NCI-H2227 (cell line): ENCODE measurements at regions not wholly inside any gene's neighbourhood (a gene's known extent, or its start where the extent isn't known, plus 50 kb on each side); places are given as distances from the start of the nearest gene placed in this dataset.
"Not testable (repeated sequence)": the region's sequence is repeated elsewhere in the genome, so short reads cannot be mapped to it uniquely, and the experiment has no call there.

ENCODE experiments used
- DNase-seq: peaks from one replicate; lab custom pipeline; 2025; ENCODE audit not compliant: unreplicated experiment; lab: John Stamatoyannopoulos, UW

- DNase-seq: no peak
Measured at GRCh38 chr3:5035113-5035512, 55.9 kb downstream of the BHLHE40 start.

GRCh38 chr3:5035692-5036391, 56.6 kb downstream of the BHLHE40 start:
- no peak for DNase-seq

GRCh38 chr3:5036392-5036766, 57.1 kb downstream of the BHLHE40 start:
- no peak for DNase-seq

GRCh38 chr3:5036858-5037257, 57.6 kb downstream of the BHLHE40 start:
- DNase-seq: no peak

- DNase-seq: no peak
Measured at GRCh38 chr3:5039585-5039984, 60.3 kb downstream of the BHLHE40 start.

GRCh38 chr3:5041315-5041714, 62.1 kb downstream of the BHLHE40 start:
- DNase-seq: no peak

GRCh38 chr3:5045961-5046360, 66.7 kb downstream of the BHLHE40 start:
- DNase-seq: no peak

- DNase-seq: no peak
Measured at GRCh38 chr3:5047764-5048419, 68.7 kb downstream of the BHLHE40 start.

- no peak for DNase-seq
Measured at GRCh38 chr3:5051772-5052171, 70.3 kb upstream of the ARL8B start.

GRCh38 chr3:5052247-5052646, 69.8 kb upstream of the ARL8B start:
- no peak for DNase-seq

GRCh38 chr3:5053021-5053831, 68.9 kb upstream of the ARL8B start:
- DNase-seq: no peak

GRCh38 chr3:5054098-5054497, 68.0 kb upstream of the ARL8B start:
- no peak for DNase-seq

GRCh38 chr3:5054579-5054978, 67.5 kb upstream of the ARL8B start:
- not testable (repeated sequence) for DNase-seq

- DNase-seq: no peak
Measured at GRCh38 chr3:5055357-5056110, 66.6 kb upstream of the ARL8B start.

GRCh38 chr3:5056111-5056391, 66.0 kb upstream of the ARL8B start:
- DNase-seq: no peak

- DNase-seq: no peak
Measured at GRCh38 chr3:5057272-5057671, 64.8 kb upstream of the ARL8B start.

GRCh38 chr3:5057857-5058324, 64.2 kb upstream of the ARL8B start:
- peak; percentile 49 for DNase-seq

GRCh38 chr3:5058471-5058951, 63.6 kb upstream of the ARL8B start:
- no peak for DNase-seq

- DNase-seq: no peak
Measured at GRCh38 chr3:5059782-5060181, 62.3 kb upstream of the ARL8B start.

- no peak for DNase-seq
Measured at GRCh38 chr3:5061218-5061569, 60.9 kb upstream of the ARL8B start.

- DNase-seq: no peak
Measured at GRCh38 chr3:5063724-5064123, 58.4 kb upstream of the ARL8B start.
